Stimulated activated naive B cell treated with anti-CD40 and anti-IgM and Interleukin-4, amounts not matched to agents 10 μg/mL and 1 μg/mL and 100 μg/mL, for 72 hours (primary cell): ENCODE measurements at regions not wholly inside any gene's neighbourhood (a gene's known extent, or its start where the extent isn't known, plus 50 kb on each side); places are given as distances from the start of the nearest gene placed in this dataset.

Experiments
- ATAC-seq, 2 donors: fragments of 150-1000 bp; cut with Tn5 transposase; replicated peaks; 2 replicates each; pipeline ENCODE4 v1.10.0; 2021; ENCODE audit warnings: moderate library complexity in 1 of 2
- DNase-seq: peaks from one replicate; pipeline ENCODE4 v3.0.0; 2021
- H3K27ac Mint-ChIP-seq: one replicate; pipeline ENCODE4 v1.8.0; 2022; ENCODE audit warnings: mild to moderate bottlenecking, mixed read lengths
- H3K27me3 Mint-ChIP-seq, 2 donors: one replicate each; pipeline ENCODE4 v1.8.0; 2022; ENCODE audit warnings: mixed read lengths in 2 of 2
- H3K36me3 Mint-ChIP-seq, 2 donors: one replicate each; pipeline ENCODE4 v1.8.0; 2022; ENCODE audit warnings: mixed read lengths in 2 of 2, mild to moderate bottlenecking in 1 of 2
- H3K4me1 Mint-ChIP-seq, 2 donors: one replicate each; pipeline ENCODE4 v1.8.0; 2022; ENCODE audit warnings: mixed read lengths in 2 of 2, mild to moderate bottlenecking in 1 of 2
- H3K4me3 Mint-ChIP-seq, 2 donors: one replicate each; pipeline ENCODE4 v1.8.0; 2022; ENCODE audit warnings: mild to moderate bottlenecking in 2 of 2, mixed read lengths in 2 of 2, moderate library complexity in 1 of 2
- H3K9me3 Mint-ChIP-seq, 2 donors: one replicate each; pipeline ENCODE4 v1.8.0; 2022; ENCODE audit warnings: mixed read lengths in 2 of 2, mild to moderate bottlenecking in 1 of 2

DNA sequence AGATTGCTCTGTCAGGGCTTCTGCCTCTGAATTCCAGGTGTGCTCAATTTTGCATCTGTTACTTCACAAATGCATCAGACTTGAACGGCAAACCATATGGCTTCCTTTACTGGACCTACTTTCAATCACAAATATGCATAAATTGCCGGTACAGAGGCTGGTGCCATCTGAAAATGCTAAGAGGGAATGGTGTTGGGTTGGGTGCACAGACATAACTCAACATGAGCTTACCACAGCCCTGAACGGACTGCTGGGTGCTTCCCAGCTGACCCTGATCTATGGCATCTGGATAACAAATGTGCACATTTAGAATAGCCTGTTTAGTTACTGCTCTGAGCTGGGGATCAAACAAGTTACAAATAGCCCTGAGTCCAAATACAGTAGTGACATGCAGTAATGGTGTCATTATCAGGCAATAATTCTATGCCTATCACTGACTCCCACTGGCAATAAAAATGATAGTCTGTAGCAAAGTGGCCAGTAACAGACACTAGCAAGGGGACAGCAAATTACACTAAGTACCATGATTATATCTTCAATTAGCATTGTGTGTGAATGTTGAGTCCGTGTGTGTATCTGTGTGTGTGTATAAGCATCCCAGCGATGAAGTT, 927.3 kb downstream of the DIAPH3 start:
- Mint-ChIP-seq H3K9me3 (peaks cover 0 to 2% of the 10 kb centered on the region in 2 donors), H3K4me1 (no peaks in the 10 kb centered on the region), H3K27ac (no peak overlapping the region), H3K36me3 (no peaks in the 10 kb centered on the region), H3K4me3 (no peak overlapping the region), H3K27me3 (no peaks in the 10 kb centered on the region)
- ATAC-seq (no peak), DNase-seq (no peak)

DNA sequence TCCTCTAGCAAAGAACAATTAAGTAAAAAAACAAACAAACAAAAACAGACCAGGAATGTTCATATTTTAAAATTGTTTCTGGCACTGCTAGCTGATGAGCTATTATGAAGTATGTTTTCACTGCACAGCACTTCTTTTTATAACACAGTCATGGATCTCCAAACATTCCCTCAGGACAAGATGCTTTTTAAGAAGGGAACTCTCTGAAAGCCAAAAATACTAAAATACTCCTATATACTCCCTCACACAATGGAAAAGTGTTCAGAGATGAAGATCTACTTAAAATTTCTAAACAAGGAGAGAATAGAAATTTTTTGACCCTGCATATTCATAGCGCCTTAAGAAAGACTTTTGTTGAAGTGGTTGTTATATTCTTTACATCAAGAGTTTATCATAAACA, 926.8 kb downstream of the DIAPH3 start:
- ATAC-seq (no peak), DNase-seq (no peak)
- Mint-ChIP-seq H3K36me3 (no peaks in the 10 kb centered on the region), H3K4me1 (no peaks in the 10 kb centered on the region), H3K27me3 (no peaks in the 10 kb centered on the region), H3K4me3 (no peak overlapping the region), H3K27ac (no peak overlapping the region), H3K9me3 (peaks cover 0 to 2% of the 10 kb centered on the region in 2 donors)

- no peaks in the 10 kb centered on the region for H3K27me3 Mint-ChIP-seq
- H3K36me3 Mint-ChIP-seq = no peaks in the 10 kb centered on the region
- H3K4me3 Mint-ChIP-seq = no peak overlapping the region
- DNase-seq = no peak
- no peaks in the 10 kb centered on the region for H3K4me1 Mint-ChIP-seq
- peaks cover 0 to 2% of the 10 kb centered on the region in 2 donors for H3K9me3 Mint-ChIP-seq
- no peak overlapping the region for H3K27ac Mint-ChIP-seq
- ATAC-seq = no peak
Measured at GRCh38 chr13:59247171-59247570, 916.6 kb downstream of the DIAPH3 start.

- Mint-ChIP-seq H3K4me3 (no peak overlapping the region), H3K4me1 (no peaks in the 10 kb centered on the region), H3K9me3 (peaks cover 0 to 2% of the 10 kb centered on the region in 2 donors), H3K36me3 (no peaks in the 10 kb centered on the region), H3K27ac (no peak overlapping the region), H3K27me3 (no peaks in the 10 kb centered on the region)
- no peak for DNase-seq
- ATAC-seq = no peak
Measured at GRCh38 chr13:59250336-59251189, 913.2 kb downstream of the DIAPH3 start.

- Mint-ChIP-seq H3K27ac (no peak overlapping the region), H3K4me1 (no peaks in the 10 kb centered on the region), H3K4me3 (no peak overlapping the region), H3K9me3 (peaks cover 0 to 1% of the 10 kb centered on the region in 2 donors), H3K36me3 (no peaks in the 10 kb centered on the region), H3K27me3 (no peaks in the 10 kb centered on the region)
- DNase-seq (no peak), ATAC-seq (no peak)
Measured at GRCh38 chr13:59259165-59260000, 904.3 kb downstream of the DIAPH3 start.

GRCh38 chr13:59261928-59262488, 901.7 kb downstream of the DIAPH3 start:
- no peak for DNase-seq
- no peak for ATAC-seq
- Mint-ChIP-seq H3K4me3 (no peak overlapping the region), H3K36me3 (no peaks in the 10 kb centered on the region), H3K9me3 (peaks cover 0 to 1% of the 10 kb centered on the region in 2 donors), H3K27ac (no peak overlapping the region), H3K27me3 (no peaks in the 10 kb centered on the region), H3K4me1 (no peaks in the 10 kb centered on the region)

GRCh38 chr13:59263531-59263930, 900.2 kb downstream of the DIAPH3 start:
- no peak for ATAC-seq
- Mint-ChIP-seq H3K4me3 (no peak overlapping the region), H3K27ac (no peak overlapping the region), H3K36me3 (no peaks in the 10 kb centered on the region), H3K4me1 (no peaks in the 10 kb centered on the region), H3K27me3 (no peaks in the 10 kb centered on the region), H3K9me3 (peaks cover 0 to 1% of the 10 kb centered on the region in 2 donors)
- DNase-seq = no peak

DNA sequence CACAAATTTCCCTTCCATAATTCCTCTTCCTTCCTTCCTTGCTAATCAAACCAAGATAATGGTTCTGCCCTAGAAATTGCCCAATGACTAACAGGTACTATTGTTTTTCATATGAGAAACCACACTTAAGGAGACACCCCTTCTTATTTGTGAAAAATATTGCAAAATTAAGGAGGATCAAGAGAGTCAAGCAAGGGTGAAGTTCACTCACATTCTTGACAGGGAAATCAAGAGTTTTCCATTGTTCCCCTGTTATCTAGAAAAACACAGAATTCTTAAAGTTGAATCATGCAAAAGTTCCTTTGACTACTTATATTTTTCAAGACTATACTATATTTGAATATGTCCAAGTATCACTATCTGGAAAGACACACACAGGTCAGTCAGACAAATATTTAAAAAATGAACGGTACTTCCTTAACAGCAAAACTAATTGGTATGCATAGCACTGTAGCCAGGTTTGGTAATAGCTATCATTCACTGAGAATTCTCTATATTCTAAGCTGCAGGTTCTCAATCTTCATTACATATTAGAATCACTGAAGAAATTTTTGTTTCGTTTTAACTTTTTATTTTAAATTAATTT, 897.2 kb downstream of the DIAPH3 start:
- H3K4me1 Mint-ChIP-seq = no peaks in the 10 kb centered on the region
- no peak overlapping the region for H3K27ac Mint-ChIP-seq
- no peaks in the 10 kb centered on the region for H3K36me3 Mint-ChIP-seq
- DNase-seq = no peak
- no peaks in the 10 kb centered on the region for H3K9me3 Mint-ChIP-seq
- H3K4me3 Mint-ChIP-seq = no peak overlapping the region
- ATAC-seq = no peak
- H3K27me3 Mint-ChIP-seq = no peaks in the 10 kb centered on the region

DNA sequence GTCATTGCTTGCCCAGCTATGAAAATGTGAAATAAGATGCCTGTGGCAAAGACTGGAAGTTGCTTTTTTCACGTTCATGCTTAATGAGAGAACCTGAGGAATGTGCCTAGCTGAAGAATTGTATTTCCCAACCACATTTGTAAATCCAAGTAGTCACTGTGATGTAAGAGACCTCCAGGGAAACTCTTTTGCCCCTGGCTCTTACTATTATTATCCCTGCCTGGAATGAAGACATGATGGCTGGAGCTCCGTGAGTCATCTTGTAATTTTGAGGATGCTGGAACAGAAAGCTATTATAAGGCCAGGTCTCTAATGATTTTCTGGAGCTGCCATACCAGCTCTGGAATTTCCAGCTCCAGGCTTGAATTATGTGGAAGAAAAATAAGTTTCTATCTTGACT, 894.3 kb downstream of the DIAPH3 start:
- no peaks in the 10 kb centered on the region for H3K36me3 Mint-ChIP-seq
- H3K9me3 Mint-ChIP-seq = no peaks in the 10 kb centered on the region
- H3K4me3 Mint-ChIP-seq = no peak overlapping the region
- H3K27me3 Mint-ChIP-seq = no peaks in the 10 kb centered on the region
- no peak overlapping the region for H3K27ac Mint-ChIP-seq
- ATAC-seq = no peak
- DNase-seq = no peak
- H3K4me1 Mint-ChIP-seq = no peaks in the 10 kb centered on the region

- Mint-ChIP-seq H3K9me3 (no peaks in the 10 kb centered on the region), H3K27me3 (no peaks in the 10 kb centered on the region), H3K36me3 (no peaks in the 10 kb centered on the region), H3K27ac (no peak overlapping the region), H3K4me1 (no peaks in the 10 kb centered on the region), H3K4me3 (no peak overlapping the region)
- no peak for ATAC-seq
- DNase-seq = no peak
Measured at GRCh38 chr13:59270327-59270726, 893.4 kb downstream of the DIAPH3 start.

- Mint-ChIP-seq H3K9me3 (no peaks in the 10 kb centered on the region), H3K27ac (no peak overlapping the region), H3K27me3 (no peaks in the 10 kb centered on the region), H3K4me1 (no peaks in the 10 kb centered on the region), H3K4me3 (no peak overlapping the region), H3K36me3 (no peaks in the 10 kb centered on the region)
- DNase-seq (no peak), ATAC-seq (no peak)
Measured at GRCh38 chr13:59274958-59275727, 888.6 kb downstream of the DIAPH3 start.

DNA sequence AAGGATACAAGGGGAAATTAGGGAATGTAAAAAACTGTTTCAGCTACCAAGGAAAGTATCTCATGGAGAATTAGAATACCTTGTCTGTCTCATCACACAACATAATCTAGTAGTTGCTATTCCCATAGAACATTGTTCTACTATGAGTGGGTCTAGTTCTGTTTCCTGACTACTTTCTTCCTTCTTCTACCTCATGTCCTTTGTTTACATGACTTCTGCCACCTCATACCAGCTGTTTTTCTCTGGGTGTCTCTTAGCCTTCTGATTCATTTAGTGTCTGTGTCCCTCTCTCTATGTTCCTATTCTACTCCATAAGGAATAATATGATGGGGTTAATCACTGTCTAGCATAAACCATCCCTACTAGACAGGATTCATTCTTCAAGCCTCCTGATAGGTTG, 887.3 kb downstream of the DIAPH3 start:
- Mint-ChIP-seq H3K27me3 (no peaks in the 10 kb centered on the region), H3K4me1 (no peaks in the 10 kb centered on the region), H3K9me3 (no peaks in the 10 kb centered on the region), H3K27ac (no peak overlapping the region), H3K36me3 (no peaks in the 10 kb centered on the region), H3K4me3 (no peak overlapping the region)
- DNase-seq (no peak), ATAC-seq (no peak)

- Mint-ChIP-seq H3K4me3 (no peak overlapping the region), H3K27me3 (no peaks in the 10 kb centered on the region), H3K36me3 (no peaks in the 10 kb centered on the region), H3K4me1 (no peaks in the 10 kb centered on the region), H3K27ac (no peak overlapping the region), H3K9me3 (no peaks in the 10 kb centered on the region)
- ATAC-seq (no peak), DNase-seq (no peak)
Measured at GRCh38 chr13:59277106-59277505, 886.6 kb downstream of the DIAPH3 start.
